Suppressor macrophage treated with lipopolysaccharide for 1 hour (primary cell): ENCODE measurements at regions not wholly inside any gene's neighbourhood (a gene's known extent, or its start where the extent isn't known, plus 50 kb on each side); places are given as distances from the start of the nearest gene placed in this dataset.
"Not testable (repeated sequence)": the region's sequence is repeated elsewhere in the genome, so short reads cannot be mapped to it uniquely, and the experiment has no call there.

ENCODE experiments used
- DNase-seq, 3 donors: peaks; one replicate each; pipeline ENCODE4 v3.0.0-alpha.2; 2020 to 2022

DNA sequence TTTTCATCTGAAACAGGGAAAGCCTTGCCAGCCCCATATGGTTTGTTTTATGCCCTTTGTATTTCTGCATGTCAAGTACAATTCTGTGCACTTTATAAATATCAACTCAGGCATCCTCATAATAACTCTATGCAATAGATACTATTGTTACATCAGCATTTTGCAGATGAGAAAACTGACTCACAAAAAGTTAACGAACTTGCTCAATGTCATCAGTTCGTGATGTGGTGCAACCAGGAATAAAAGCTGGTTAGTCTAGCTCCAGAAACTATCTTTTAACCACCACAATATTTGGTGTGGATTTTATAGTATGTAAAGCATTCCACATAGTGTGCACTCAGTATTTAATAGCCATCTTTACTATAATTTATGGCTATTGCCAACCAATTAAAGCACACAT lies 134.9 kb downstream of the MRPS30 start:
- no peak for DNase-seq

DNA sequence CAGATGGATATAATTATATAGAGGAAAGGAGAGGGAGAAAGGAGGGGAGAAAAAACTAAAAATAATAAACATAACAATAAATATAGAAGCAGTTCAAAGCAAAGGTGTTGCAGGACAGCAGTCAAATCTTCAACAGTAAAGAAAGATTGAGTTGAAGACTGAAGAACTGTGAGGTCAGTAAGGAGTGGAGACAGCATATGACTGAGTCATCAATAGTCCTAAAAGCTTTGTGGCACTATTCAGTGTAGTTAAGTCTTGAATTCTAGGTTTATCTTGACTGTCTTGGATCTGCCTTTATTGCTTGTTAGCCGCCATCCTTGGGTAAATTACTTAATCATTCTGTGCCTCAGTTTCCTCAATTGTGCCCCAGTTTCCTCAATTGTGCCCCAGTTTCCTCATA lies 137.0 kb downstream of the MRPS30 start:
- DNase-seq, result no peak

DNA sequence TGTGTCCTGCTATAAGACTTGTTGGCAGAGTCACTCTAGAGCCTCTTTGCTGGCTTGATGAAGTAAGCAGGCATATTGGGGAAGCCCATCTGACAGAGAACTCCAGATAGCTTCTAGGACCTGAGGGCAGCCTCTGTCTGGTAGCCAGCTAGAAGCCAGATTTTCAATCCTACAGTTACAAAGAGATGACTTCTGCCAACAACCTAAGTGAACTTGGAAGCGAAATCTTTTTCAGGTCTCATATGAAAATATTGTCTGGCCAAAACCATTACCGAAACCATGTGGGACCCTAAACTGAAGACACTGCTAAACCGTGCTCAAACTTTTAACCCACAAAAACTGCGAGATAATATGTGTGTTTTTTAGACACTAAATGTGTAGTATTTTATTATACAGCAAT lies 140.9 kb downstream of the MRPS30 start:
- no peak for DNase-seq

DNA sequence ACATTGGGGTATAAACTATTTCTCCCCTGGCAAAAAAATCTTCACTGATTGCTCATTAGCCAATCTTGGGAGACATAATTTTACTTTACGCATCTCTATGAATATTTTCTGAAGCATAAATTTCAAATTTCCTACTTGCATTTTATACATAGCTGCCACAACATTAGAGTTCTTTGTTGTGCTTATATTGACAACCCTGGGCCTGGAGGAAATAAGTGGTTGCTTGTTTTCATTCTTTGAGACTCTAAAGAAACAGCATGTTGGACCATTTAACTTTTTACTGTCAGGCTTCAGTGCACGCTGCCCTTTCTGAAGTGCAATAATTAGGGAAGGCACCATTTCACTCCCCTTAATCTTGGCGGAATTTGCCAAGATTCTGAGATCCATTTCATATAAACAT lies 142.6 kb downstream of the MRPS30 start:
- no peak for DNase-seq

DNA sequence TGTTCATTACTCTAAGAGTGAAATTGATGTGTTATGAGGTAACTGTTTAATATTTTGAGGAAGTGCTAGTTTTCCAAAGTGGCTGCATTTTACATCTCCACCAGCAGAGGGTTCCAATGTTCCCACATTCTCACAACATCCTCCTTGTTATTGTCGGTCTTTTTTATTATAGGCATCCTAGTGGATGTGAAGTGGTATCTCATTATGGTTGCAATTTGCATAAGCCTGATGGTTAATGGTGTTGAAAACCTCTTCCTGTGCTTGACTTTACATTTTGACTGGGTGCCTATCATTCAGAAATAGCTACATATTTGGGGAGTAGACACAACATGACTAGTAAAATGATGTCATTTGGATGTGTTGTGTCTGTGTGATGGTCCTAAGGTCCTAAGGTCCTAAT lies 143.6 kb downstream of the MRPS30 start:
- DNase-seq, result peak; percentile 40 to 49 (median 46)

DNA sequence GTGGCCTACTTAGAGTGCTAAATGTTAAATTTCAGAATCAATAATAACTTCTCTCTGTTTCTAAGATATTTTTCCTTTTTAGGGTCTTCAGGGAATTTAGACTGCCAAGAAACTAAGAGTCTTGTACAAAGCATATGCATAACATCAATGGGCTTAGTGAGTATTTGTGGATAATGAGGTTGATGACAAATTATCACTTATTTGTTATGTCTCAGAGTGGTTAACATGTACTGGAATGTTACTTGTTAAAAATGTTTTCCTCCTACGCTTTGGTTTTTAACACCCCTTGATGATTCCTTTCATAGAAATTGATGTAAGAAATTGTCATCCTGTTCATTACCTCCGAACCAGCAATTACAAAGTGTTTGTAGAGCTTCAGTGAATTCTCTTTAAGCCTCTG lies 144.3 kb downstream of the MRPS30 start:
- no peak for DNase-seq

DNA sequence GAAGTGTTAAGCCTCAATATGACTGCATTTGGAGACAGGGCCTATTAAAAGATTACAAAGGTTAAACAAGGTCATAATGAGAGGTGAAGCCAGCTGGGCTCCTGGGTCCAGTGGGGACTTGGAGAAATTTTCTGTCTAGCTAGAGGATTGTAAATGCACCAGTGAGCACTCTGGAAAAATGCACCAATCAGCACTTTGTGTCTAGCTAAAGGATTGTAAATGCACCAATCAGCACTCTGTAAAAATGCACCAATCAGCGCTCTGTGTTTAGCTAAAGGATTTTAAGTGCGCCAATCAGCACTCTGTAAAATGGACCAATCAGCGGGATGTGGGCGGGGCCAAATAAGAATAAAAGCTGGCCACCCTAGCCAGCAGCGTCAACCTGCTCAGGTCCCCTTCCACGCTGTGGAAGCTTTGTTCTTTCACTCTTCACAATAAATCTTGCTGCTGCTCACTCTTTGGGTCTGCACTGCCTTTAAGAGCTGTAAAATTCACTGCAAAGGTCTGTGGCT lies 150.3 kb downstream of the MRPS30 start:
- DNase-seq, result not testable (repeated sequence)

DNA sequence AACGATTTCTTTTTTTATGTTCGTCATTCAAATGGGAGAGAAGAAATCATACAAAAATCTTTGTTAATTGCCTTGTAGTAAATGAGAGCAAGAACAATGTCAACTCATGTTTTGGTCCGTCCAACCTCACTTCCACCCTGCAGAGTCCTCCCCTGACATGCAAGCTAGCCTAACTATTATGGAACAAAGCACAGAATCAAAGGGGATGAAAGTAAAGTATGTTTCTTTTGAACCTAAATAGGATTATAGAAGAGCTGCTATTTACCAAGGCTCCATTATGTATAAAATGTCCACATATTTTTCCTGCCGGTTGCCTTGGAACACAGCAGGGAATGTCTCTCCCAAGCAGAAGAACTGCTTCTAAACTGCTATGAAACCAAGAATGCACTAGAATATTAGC lies 161.1 kb downstream of the MRPS30 start:
- DNase-seq, result no peak

DNA sequence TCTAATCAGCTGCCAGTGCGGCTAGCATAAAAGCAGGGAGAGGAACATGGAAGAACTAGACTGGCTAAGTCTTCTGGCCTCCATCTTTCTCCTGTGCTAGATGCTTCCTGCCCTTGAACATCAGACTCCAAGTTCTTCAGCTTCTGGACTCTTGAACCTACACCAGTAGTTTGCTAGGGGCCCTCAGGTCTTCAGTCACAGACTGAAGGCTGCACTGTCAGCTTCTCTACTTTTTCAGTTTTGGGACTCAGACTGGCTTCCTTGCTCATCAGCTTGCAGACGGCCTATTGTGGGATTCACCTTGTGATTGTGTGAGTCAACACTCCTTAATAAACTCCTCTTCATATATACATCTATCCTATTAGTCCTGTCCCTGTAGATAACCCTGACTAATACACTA lies 162.2 kb downstream of the MRPS30 start:
- not testable (repeated sequence) for DNase-seq

DNA sequence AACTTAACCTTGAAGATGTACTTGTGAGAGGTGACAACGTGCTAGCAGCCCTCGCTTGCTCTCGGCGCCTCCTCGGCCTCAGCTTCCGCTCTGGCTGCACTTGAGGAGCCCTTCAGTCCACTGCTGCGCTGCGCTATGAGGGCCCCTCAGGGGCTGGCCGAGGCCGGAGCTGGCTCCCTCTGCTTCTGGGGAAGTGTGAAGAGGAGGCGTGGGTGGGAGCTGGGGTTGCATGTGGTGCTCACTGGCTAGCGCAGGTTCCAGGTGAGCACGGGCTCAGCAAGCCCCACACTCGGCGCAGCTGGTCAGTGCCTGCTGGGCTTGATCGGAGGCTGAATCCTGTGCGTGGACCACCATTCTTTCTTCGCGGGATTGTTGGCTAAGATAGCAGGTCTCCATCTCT lies 166.1 kb downstream of the MRPS30 start:
- no peak for DNase-seq

DNA sequence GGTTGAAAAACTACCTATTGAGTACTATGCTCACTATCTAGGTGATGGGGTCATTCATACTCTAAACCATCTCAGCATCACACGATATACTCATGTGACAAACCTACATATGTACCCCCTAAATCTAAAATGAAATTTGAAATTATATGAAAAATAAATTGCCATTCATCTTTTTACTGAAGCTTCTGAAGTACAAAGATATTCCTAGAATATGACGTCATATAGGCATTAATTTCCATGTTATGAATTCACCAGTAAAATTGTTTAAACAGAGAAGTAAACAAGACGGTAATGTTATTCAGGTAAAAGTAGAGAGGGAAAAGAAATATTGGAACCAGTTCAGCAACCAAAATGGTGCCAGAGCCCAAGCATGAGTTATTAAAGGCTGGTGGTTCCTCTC lies 173.0 kb downstream of the MRPS30 start:
- no peak for DNase-seq

DNA sequence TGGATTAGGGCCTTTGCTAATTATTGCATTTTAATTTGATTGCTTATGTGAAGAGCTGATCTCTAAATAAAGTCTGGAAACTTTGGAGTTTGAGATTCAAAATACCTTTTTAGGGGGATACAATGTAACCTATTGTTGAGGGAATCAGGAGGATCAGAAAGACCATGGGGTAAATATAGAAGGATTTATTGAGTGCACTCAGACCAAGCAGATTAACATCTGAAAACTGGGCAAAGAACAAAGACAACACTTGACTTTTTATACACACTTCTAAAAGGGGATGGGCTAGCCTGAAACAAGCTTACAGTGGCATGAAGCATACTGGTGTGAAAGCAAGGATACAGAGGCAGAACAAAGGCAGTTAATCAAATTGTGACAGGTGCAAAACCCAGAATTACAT lies 174.3 kb downstream of the MRPS30 start:
- DNase-seq, result no peak

DNA sequence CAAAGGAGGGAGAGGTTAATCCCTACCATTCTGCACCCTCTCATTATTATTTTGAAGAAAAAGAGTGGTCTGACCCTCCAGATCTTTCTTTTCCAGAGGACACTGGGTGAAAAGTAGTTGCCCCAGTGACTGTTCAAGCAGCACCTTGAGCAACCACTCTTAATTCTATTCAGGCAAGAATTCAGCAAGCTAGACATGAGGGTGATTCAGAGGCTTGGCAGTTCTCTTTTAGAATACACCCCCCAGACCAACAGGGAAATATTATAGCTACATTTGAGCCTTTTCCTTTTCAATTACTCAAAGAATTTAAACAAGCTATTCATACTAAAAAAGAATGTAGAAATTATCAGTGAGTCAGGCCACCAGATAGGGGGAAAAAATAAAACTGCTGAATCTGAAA lies 178.3 kb downstream of the MRPS30 start:
- DNase-seq, result no peak

DNA sequence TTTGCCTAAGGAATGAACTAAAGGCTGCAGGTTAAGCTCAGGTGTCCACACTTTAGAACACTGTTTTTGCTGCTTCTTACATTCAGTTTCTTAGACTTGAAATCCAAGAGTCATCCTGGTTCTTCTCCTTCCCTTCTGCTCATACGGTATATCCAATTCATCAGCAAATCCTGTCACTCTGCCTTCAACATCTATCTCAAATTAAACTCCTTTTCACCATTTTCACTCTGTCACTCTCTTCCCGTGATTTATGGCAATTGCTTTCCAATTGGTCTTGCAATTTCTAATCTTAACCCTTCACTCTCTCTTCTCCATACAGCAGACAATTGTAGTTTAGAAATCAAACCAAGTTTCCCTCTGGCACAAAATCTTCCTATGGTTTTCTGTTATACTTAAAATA lies 182.9 kb downstream of the MRPS30 start:
- DNase-seq, result no peak

DNA sequence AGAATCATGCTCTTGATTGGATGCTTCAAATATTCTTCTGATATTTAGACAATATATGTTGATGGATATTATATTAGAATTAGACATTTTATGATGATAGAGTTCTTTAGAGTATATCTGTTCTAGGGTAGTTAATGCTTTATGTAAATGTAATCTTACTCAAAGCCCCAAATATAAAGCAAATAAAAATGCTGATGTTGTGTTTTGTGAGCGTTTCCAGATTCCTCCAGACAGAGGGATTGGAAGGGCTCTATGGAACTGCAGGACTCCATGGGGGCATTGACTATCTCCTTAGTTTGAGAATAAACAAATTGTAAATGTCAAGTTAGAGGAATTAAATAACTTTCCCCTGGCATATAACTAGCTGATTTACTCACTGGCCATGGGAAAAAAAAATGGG lies 184.5 kb downstream of the MRPS30 start:
- DNase-seq, result no peak

DNA sequence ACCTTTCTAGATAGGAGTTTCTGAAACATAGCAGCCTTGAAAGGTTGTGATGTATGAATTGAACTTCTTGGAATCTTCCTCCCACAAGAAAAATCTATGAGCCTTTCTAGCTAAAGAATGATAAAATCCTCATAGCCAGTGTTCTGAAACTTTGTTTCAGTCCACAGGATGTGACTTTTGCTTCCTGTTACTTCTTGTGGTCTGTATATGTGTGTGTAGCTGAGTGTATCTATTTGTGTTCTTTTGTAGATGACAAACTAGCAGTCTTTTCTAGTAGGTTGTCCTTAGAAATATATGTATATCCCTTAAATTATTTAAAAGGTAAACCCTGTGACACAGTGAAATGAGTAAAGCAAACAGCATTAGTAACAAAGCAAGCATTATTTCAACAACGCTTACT lies 188.8 kb downstream of the MRPS30 start:
- no peak for DNase-seq

DNA sequence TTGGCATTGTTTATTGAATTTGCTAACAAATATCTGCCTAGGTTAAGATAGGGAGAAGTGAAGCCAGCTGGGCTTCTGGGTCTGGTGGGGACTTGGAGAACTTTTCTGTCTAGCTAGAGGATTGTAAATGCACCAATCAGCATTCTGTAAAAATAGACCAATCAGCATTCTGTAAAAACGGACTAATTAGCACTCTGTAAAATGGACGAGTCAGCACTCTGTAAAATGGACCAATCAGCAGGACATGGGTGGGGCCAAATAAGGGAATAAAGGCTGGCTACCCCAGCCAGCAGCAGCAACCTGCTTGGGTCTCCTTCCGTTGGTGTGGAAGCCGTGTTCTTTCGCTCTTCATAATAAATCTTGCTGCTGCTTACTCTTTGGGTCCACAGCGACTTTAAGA lies 198.4 kb downstream of the MRPS30 start:
- not testable (repeated sequence) for DNase-seq

DNA sequence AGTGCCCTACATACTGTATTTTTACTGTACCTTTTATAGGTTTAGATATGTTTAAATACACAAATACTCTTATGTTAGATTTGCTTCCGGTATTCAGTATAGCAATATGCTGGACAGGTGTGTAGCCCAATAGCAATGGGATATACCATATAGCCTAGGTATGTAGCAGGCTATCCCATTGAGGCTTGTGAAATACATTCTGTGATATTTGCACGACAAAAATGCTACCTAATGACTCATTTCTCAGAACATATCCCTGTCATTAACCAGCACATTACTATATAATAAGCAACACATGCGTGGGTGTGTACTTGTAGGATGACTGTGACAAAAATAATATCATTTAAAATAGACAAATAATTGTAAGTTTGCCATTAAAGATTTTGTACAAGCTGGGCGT lies 208.8 kb downstream of the MRPS30 start:
- no peak for DNase-seq

DNA sequence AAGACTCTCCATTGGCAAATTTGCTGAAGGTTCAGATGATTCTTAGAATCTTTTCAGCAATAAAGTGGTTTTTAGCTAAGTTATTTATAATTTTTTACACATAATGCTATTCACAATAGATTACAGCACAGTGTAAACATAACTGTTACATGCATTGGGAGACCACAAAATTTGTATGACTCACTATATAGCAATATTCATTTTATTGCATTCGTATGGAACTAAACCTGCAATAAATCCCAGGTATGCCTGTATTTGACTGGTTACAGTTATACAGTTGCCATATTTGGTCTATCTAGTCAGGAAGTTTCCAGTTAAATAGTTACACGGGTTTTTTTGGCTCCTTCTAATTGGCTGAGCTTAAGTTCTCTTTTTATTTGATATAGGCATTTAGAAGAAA lies 220.8 kb downstream of the MRPS30 start:
- DNase-seq, result no peak

DNA sequence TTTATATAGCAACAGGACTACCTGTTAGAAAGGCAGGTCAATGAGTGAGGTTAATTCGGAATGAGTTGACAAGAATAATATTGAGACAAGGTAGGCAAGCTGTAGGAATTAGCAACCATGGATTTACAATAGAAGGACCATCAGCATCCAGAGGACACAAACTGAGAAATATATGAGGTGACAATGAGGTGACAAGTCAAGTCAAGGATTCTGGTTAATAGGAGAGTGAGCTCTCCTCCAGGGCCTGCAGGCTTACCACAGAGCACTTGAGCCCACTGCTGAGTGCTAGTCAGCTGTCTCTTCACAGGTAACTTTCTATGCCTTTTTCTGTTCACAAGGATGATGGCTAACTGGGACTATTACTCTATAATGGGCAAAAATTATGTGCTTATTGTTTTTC lies 227.2 kb downstream of the MRPS30 start:
- DNase-seq, result no peak

DNA sequence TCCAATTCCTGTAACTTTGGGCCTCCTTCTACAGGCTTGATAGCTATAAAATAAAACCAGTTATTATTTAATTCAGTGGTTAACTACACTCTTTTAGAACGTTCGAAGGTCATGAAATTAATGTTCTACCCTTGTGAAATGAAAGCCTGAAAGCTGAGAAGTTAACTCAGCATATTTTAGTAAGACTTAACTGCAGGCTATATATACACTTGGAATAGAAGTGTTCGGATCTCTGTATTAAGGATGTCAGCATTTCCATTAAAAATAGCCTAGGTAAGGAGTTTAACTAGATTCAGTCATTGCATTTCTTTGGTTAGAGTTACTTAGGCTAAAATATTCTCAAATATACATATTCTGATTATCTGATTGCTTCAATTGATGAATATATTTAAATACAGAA lies 229.2 kb downstream of the MRPS30 start:
- DNase-seq, result no peak

DNA sequence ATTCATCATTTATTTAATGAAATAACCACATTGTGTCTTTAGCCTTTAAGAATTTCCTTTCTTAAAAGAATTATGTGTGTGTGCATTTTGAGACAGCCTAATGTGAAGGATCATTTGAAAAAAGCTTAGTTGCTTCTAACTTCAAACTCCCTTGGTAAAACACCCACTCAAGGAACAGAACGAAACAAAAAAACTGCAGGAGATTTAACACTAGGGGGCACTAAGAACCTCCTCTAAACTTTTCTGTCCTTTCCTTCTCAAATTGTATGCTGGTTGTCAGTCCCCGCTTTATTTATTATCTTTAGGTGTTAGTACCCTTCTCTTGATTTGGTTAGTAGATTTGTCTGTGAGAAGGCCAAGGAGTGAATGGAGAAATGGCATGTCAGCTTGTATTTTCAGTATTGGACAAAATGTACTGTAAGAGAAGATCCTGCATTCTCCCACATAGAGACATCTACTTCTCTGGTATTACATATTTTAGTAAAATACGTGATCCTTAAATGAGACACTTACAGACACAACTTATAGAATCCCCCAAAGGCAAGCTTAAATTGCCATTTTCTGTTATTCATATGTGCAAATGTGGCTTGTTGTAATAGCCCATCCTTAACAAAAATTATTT lies 229.7 kb downstream of the MRPS30 start:
- DNase-seq, result peak in 2 of 3 donors; percentile 17 to 19

DNA sequence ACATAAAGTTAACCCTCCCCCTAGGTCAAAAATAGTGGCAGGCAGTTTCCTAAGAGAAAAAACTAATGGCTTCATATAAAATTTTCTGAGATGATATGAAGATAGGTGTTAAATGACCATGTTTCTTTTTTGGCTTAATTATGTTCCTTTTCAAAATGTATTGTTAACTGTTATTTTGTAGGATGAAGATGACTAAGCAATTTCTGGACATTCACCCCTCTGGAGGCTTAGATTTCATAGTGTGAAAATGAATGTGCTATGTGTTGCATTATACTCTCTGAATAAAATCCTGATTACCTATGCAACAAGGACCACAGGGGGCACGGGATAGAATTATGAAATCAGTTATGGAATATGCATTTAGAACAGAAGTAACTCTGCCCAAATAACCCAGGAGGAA lies 233.5 kb downstream of the MRPS30 start:
- no peak for DNase-seq

DNA sequence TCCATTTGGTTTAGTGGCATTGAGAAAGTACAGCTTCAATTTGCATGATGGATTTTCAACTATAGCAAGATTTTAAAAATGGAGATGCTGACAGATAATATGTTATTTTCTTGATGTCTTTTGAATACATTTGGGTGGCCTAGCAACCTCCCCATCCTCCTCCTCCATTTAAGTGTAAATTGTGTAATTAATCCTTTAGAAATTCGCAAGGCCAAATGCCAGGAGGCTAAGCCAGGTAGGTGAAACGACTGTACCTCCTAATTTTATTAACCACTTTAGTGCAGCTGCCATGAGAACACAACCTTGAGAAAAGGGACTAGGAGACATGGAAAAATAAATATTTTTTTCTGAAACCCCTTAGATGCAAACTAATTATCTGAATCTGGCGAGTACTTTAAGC lies 248.8 kb downstream of the MRPS30 start:
- DNase-seq, result no peak

DNA sequence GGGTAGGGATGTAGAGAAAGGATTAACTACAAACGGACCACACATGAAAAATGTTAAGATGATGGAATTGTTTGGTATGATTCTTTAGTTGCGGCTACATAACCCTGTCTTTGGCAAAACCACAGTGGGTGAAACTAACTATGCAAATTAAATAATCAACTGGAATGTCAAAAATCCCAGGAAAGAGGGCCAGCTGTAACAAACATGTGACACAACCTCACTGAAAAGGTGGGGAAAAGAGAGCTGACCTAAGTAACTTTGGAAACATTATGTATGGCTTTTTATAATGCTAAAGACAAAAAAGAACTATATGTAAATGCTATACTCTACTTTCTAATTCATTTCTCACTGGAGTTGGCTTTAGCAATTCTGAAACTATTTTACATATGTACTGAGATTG lies 252.0 kb downstream of the MRPS30 start:
- DNase-seq, result no peak

DNA sequence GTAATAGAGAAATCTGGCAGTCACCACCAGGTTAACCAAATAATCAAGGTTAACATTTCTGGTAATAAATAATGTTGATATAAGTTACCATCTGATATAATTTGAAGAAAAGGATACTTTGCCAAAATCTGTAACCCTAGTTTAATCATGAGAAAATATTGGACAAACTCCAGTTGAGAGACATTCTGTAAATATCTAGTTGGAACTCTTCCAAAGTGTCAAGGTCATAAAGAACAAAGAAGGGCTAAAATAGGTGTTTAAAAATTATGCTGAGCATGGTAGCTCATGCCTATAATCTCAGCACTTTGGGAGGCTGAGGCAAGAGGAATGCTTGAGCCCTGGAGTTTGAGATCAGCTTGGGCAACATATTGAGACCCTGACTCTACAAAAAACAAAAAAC lies 253.3 kb downstream of the MRPS30 start:
- no peak for DNase-seq
